ENCODE measurements at regions not wholly inside any gene's neighbourhood (a gene's known extent, or its start where the extent isn't known, plus 50 kb on each side); places are given as distances from the start of the nearest gene placed in this dataset.
A peak's percentile ranks its signal among the peaks of the same experiment; 100 is the strongest.

DNA sequence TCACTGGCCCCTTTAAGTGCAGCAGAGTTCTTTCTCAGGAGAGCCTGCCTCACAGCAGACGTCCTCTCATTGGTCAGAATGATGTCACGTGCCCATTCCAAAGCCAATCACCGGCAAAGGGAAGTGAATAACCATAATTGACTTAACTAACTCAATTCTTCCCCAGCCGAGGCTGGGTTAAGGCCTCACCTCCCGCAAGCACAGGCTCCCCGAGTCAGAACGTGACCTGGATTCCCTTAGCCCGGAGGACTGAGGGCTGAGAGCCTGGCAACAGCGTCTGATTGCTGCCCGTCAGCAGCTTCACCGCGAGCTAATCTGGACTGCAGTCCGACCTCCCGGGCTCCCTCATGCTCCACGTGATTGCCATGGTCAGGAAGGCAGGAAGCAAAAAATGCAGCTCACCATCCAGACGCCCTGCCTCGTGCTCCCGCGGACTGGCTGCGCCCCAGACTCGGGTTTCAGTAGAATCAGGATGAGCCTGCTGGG is 92.1 kb upstream of the FZD10 start:
- no peak overlapping the region for H3K23ac ChIP-seq (ENCODE audit: low read length in 2 of 2)
- no peak for DNase-seq
- H2BK5ac ChIP-seq (ENCODE audit: low read depth, low read length, poor library complexity, severe bottlenecking): no peak overlapping the region
- peak overlapping the region in 1 of 2 experiments; percentile 5 for H3K4me3 ChIP-seq (ENCODE audit: insufficient read depth in 1 of 2, low read depth in 1 of 2, low read length in 2 of 2)
- no peaks in the 10 kb centered on the region for H3K36me3 ChIP-seq (ENCODE audit: control insufficient read depth in 1 of 2, insufficient read depth in 2 of 2, low read depth in 1 of 2, low read length in 2 of 2)
- no peak overlapping the region for H4K91ac ChIP-seq (ENCODE audit: low read length)
- H2BK15ac ChIP-seq (ENCODE audit: low read depth, poor library complexity, severe bottlenecking): no peak overlapping the region
- no peak overlapping the region for H2AFZ ChIP-seq (ENCODE audit: low read depth, low read length)
- H4K8ac ChIP-seq (ENCODE audit: low read length): no peak overlapping the region
- H3K4me1 ChIP-seq (ENCODE audit: control insufficient read depth, insufficient read depth, low read depth, low read length): no peaks in the 10 kb centered on the region
- H2AK5ac ChIP-seq (ENCODE audit: low read length, severe bottlenecking): no peak overlapping the region
- H2BK120ac ChIP-seq (ENCODE audit: low read depth, low read length): no peak overlapping the region
- H3K14ac ChIP-seq (ENCODE audit: low read length in 2 of 2): no peak overlapping the region
- WGBS: 73% methylated on average over 21 of the region's 21 CpGs
- H3K18ac ChIP-seq (ENCODE audit: low read depth in 1 of 2, low read length in 2 of 2): no peak overlapping the region
- H3K4me2 ChIP-seq (ENCODE audit: low read length, poor library complexity, severe bottlenecking): no peak overlapping the region
- no peak overlapping the region for H3K4ac ChIP-seq (ENCODE audit: low read depth in 1 of 2, low read length in 2 of 2)
- H3K9me3 ChIP-seq (ENCODE audit: control insufficient read depth, low read length): no peaks in the 10 kb centered on the region
- no peaks in the 10 kb centered on the region for H3K79me1 ChIP-seq (replicated peaks; ENCODE audit: low read length, poor library complexity, severe bottlenecking)
- no peak overlapping the region for H2BK12ac ChIP-seq (ENCODE audit: low read length in 2 of 2)
- H3K27ac ChIP-seq (ENCODE audit: low read length, poor library complexity, severe bottlenecking): no peak overlapping the region
- peaks cover 0 to 2% of the 10 kb centered on the region in 2 experiments for H3K27me3 ChIP-seq (ENCODE audit: control insufficient read depth in 1 of 2, insufficient read depth in 1 of 2, low read length in 2 of 2)
- H3K9ac ChIP-seq (ENCODE audit: low read length): no peak overlapping the region

- no peak overlapping the region for H2AK5ac ChIP-seq (ENCODE audit: low read length, severe bottlenecking)
- H2BK15ac ChIP-seq (ENCODE audit: low read depth, poor library complexity, severe bottlenecking): no peak overlapping the region
Observed at GRCh38 chr12:130073721-130074120, 88.5 kb upstream of the FZD10 start.

DNA sequence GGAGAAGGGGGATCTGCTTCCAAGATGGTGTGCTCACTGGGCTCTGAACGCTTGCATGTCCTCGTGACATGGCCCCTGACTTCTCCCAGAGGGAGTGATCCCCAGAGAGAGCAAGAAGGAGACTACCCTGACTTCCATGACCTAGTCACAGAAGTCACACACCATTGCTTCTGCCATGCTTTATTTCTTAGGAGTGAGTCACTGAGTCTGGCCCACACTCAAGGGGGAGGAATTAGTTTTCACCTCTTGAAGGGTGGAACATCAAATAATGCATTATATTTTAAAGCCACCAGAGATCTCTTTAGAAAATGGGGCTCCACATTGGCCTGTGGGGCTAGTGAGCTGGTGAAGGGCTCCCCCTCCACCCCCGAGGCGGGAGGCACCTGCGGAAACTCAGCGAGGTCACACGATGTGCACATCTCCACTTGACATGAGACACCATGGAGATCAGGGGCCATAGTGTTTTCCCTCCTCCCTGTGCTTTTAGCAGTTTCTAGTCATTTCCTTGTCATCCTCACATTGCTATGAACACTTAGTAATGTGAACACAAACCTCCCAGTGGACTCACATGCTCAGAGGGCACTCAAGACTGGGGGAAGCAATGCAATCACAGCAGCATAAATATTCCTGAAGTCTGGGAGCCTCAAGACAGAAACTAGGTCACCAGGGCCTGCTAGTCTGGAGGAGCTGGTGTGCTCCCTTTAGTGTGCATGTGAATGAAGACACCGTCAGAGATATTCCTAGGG is 87.4 kb upstream of the FZD10 start:
- no peak overlapping the region for H2AFZ ChIP-seq (ENCODE audit: low read depth, low read length)
- WGBS: 75% methylated on average over 8 of the region's 8 CpGs
- H3K79me1 ChIP-seq (replicated peaks; ENCODE audit: low read length, poor library complexity, severe bottlenecking): no peaks in the 10 kb centered on the region
- no peak overlapping the region for H3K14ac ChIP-seq (ENCODE audit: low read length in 2 of 2)
- H3K36me3 ChIP-seq (ENCODE audit: control insufficient read depth in 1 of 2, insufficient read depth in 2 of 2, low read depth in 1 of 2, low read length in 2 of 2): no peaks in the 10 kb centered on the region
- no peak overlapping the region for H3K4me2 ChIP-seq (ENCODE audit: low read length, poor library complexity, severe bottlenecking)
- H3K4ac ChIP-seq (ENCODE audit: low read depth in 1 of 2, low read length in 2 of 2): no peak overlapping the region
- no peak overlapping the region for H2BK5ac ChIP-seq (ENCODE audit: low read depth, low read length, poor library complexity, severe bottlenecking)
- no peak overlapping the region for H3K4me3 ChIP-seq (ENCODE audit: insufficient read depth in 1 of 2, low read depth in 1 of 2, low read length in 2 of 2)
- H3K4me1 ChIP-seq (ENCODE audit: control insufficient read depth, insufficient read depth, low read depth, low read length): no peaks in the 10 kb centered on the region
- H2BK120ac ChIP-seq (ENCODE audit: low read depth, low read length): no peak overlapping the region
- H3K9ac ChIP-seq (ENCODE audit: low read length): no peak overlapping the region
- no peak overlapping the region for H3K27ac ChIP-seq (ENCODE audit: low read length, poor library complexity, severe bottlenecking)
- DNase-seq: no peak
- H4K91ac ChIP-seq (ENCODE audit: low read length): no peak overlapping the region
- no peaks in the 10 kb centered on the region for H3K9me3 ChIP-seq (ENCODE audit: control insufficient read depth, low read length)
- no peak overlapping the region for H2BK15ac ChIP-seq (ENCODE audit: low read depth, poor library complexity, severe bottlenecking)
- no peak overlapping the region for H2AK5ac ChIP-seq (ENCODE audit: low read length, severe bottlenecking)
- H3K27me3 ChIP-seq (ENCODE audit: control insufficient read depth in 1 of 2, insufficient read depth in 1 of 2, low read length in 2 of 2): no peaks in the 10 kb centered on the region
- no peak overlapping the region for H4K8ac ChIP-seq (ENCODE audit: low read length)
- H3K23ac ChIP-seq (ENCODE audit: low read length in 2 of 2): no peak overlapping the region
- H3K18ac ChIP-seq (ENCODE audit: low read depth in 1 of 2, low read length in 2 of 2): no peak overlapping the region
- H2BK12ac ChIP-seq (ENCODE audit: low read length in 2 of 2): no peak overlapping the region

More at GRCh38 chr12:130073721-130074120, 88.5 kb upstream of the FZD10 start:
- Histone ChIP-seq H3K4ac (ENCODE audit: low read depth in 1 of 2, low read length in 2 of 2) (no peak overlapping the region), H2BK5ac (ENCODE audit: low read depth, low read length, poor library complexity, severe bottlenecking) (no peak overlapping the region), H3K36me3 (ENCODE audit: control insufficient read depth in 1 of 2, insufficient read depth in 2 of 2, low read depth in 1 of 2, low read length in 2 of 2) (no peaks in the 10 kb centered on the region), H4K91ac (ENCODE audit: low read length) (no peak overlapping the region), H3K18ac (ENCODE audit: low read depth in 1 of 2, low read length in 2 of 2) (no peak overlapping the region), H3K14ac (ENCODE audit: low read length in 2 of 2) (no peak overlapping the region), H3K23ac (ENCODE audit: low read length in 2 of 2) (no peak overlapping the region), H3K4me2 (ENCODE audit: low read length, poor library complexity, severe bottlenecking) (no peak overlapping the region), H3K27ac (ENCODE audit: low read length, poor library complexity, severe bottlenecking) (no peak overlapping the region), H2AFZ (ENCODE audit: low read depth, low read length) (no peak overlapping the region), H3K27me3 (ENCODE audit: control insufficient read depth in 1 of 2, insufficient read depth in 1 of 2, low read length in 2 of 2) (peaks cover 0 to 2% of the 10 kb centered on the region in 2 experiments), H3K9ac (ENCODE audit: low read length) (no peak overlapping the region), H3K9me3 (ENCODE audit: control insufficient read depth, low read length) (no peaks in the 10 kb centered on the region), H2BK12ac (ENCODE audit: low read length in 2 of 2) (no peak overlapping the region), H3K4me1 (ENCODE audit: control insufficient read depth, insufficient read depth, low read depth, low read length) (no peaks in the 10 kb centered on the region), H3K4me3 (ENCODE audit: insufficient read depth in 1 of 2, low read depth in 1 of 2, low read length in 2 of 2) (no peak overlapping the region), H4K8ac (ENCODE audit: low read length) (no peak overlapping the region), H3K79me1 (replicated peaks; ENCODE audit: low read length, poor library complexity, severe bottlenecking) (no peaks in the 10 kb centered on the region), H2BK120ac (ENCODE audit: low read depth, low read length) (no peak overlapping the region)
- DNase-seq: no peak
- 93% methylated on average over 3 of the region's 3 CpGs for WGBS

DNA sequence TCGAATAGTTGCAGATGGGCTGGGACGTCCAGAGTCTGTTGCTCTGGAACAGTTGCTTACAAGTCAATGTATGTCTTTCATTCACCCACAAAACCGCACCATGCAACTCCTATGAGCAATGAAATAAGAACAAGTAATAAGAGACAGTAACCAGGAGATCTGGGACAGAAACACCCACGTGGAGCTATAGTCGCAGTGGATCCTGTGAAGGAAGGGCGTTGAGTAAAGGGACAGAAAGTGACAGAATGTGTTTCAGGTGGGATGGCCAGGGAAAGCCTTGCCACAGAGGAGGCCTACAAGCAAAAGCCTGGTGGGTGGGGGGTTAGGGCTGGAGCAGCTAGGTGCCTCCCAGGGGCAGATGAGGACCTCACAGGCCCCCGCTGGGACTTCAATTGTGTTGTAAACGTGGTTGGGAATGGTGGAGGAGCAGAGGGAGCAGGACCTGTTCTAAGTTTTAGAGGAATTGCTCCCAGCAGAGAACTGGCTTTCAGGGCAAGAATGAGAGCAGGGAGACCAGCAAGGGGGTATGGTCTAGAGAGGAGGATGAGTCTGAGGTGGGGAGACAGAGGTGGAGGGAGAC is 86.7 kb upstream of the FZD10 start:
- no peak overlapping the region for H3K4me2 ChIP-seq (ENCODE audit: low read length, poor library complexity, severe bottlenecking)

More for the DNA sequence above, 86.7 kb upstream of the FZD10 start:
- no peak overlapping the region for H2BK5ac ChIP-seq (ENCODE audit: low read depth, low read length, poor library complexity, severe bottlenecking)
- H2AFZ ChIP-seq (ENCODE audit: low read depth, low read length): no peak overlapping the region
- no peak for DNase-seq
- H3K4me3 ChIP-seq (ENCODE audit: insufficient read depth in 1 of 2, low read depth in 1 of 2, low read length in 2 of 2): no peak overlapping the region
- WGBS: 73% methylated on average over 8 of the region's 8 CpGs
- no peak overlapping the region for H3K4ac ChIP-seq (ENCODE audit: low read depth in 1 of 2, low read length in 2 of 2)
- H4K8ac ChIP-seq (ENCODE audit: low read length): no peak overlapping the region
- H3K9ac ChIP-seq (ENCODE audit: low read length): no peak overlapping the region
- H4K91ac ChIP-seq (ENCODE audit: low read length): no peak overlapping the region
- H3K9me3 ChIP-seq (ENCODE audit: control insufficient read depth, low read length): no peaks in the 10 kb centered on the region
- H2BK120ac ChIP-seq (ENCODE audit: low read depth, low read length): no peak overlapping the region
- no peaks in the 10 kb centered on the region for H3K36me3 ChIP-seq (ENCODE audit: control insufficient read depth in 1 of 2, insufficient read depth in 2 of 2, low read depth in 1 of 2, low read length in 2 of 2)
- no peak overlapping the region for H3K23ac ChIP-seq (ENCODE audit: low read length in 2 of 2)
- no peaks in the 10 kb centered on the region for H3K27me3 ChIP-seq (ENCODE audit: control insufficient read depth in 1 of 2, insufficient read depth in 1 of 2, low read length in 2 of 2)
- H2AK5ac ChIP-seq (ENCODE audit: low read length, severe bottlenecking): no peak overlapping the region
- no peak overlapping the region for H2BK12ac ChIP-seq (ENCODE audit: low read length in 2 of 2)
- H3K4me1 ChIP-seq (ENCODE audit: control insufficient read depth, insufficient read depth, low read depth, low read length): no peaks in the 10 kb centered on the region
- H3K27ac ChIP-seq (ENCODE audit: low read length, poor library complexity, severe bottlenecking): no peak overlapping the region
- no peak overlapping the region for H3K14ac ChIP-seq (ENCODE audit: low read length in 2 of 2)
- H2BK15ac ChIP-seq (ENCODE audit: low read depth, poor library complexity, severe bottlenecking): no peak overlapping the region
- H3K18ac ChIP-seq (ENCODE audit: low read depth in 1 of 2, low read length in 2 of 2): no peak overlapping the region
- H3K79me1 ChIP-seq (replicated peaks; ENCODE audit: low read length, poor library complexity, severe bottlenecking): no peaks in the 10 kb centered on the region

Measured in mesenchymal stem cell (in vitro differentiated cells and primary cell).